WERI-Rb-1 (cell line): ENCODE measurements at regions not wholly inside any gene's neighbourhood (a gene's known extent, or its start where the extent isn't known, plus 50 kb on each side); places are given as distances from the start of the nearest gene placed in this dataset.
A peak's percentile ranks its signal among the peaks of the same experiment; 100 is the strongest.
"Not testable (repeated sequence)": the region's sequence is repeated elsewhere in the genome, so short reads cannot be mapped to it uniquely, and the experiment has no call there.

ENCODE experiments used
- DNase-seq: peaks from one replicate; pipeline ENCODE4 v3.0.0-alpha.2; 2020
- H3K27ac ChIP-seq: fragments of 250-450 bp; sonication (Bioruptor Pico); 2 replicates; pipeline ENCODE4 v1.5.1; 2020; ENCODE audit warnings: mild to moderate bottlenecking, moderate library complexity
- H3K27me3 ChIP-seq: fragments of 250-450 bp; sonication (Bioruptor Pico); 2 replicates; pipeline ENCODE4 v1.5.1; 2021; ENCODE audit warnings: mild to moderate bottlenecking, low read depth, moderate library complexity; ENCODE audit not compliant: insufficient read depth, severe bottlenecking
- H3K36me3 ChIP-seq: fragments of 250-450 bp; sonication (Bioruptor Pico); 2 replicates; pipeline ENCODE4 v1.5.1; 2020; ENCODE audit warnings: mild to moderate bottlenecking, moderate library complexity
- H3K4me3 ChIP-seq: 2 replicates; pipeline ENCODE4 v1.5.1; 2011; ENCODE audit warnings: low read depth, mild to moderate bottlenecking, control low read depth, low read length
- H3K9me3 ChIP-seq: fragments of 250-450 bp; sonication (Bioruptor Pico); 2 replicates; pipeline ENCODE4 v1.5.1; 2021; ENCODE audit warnings: mild to moderate bottlenecking, moderate library complexity; ENCODE audit not compliant: severe bottlenecking
- TF ChIP-seq, protein P1 (sequence below): IDR thresholded peaks from 2 replicates; pipeline ENCODE4 v1.5.1; 2011; ENCODE audit warnings: low read depth, mild to moderate bottlenecking, control low read depth, inconsistent platforms, low read length

DNA sequence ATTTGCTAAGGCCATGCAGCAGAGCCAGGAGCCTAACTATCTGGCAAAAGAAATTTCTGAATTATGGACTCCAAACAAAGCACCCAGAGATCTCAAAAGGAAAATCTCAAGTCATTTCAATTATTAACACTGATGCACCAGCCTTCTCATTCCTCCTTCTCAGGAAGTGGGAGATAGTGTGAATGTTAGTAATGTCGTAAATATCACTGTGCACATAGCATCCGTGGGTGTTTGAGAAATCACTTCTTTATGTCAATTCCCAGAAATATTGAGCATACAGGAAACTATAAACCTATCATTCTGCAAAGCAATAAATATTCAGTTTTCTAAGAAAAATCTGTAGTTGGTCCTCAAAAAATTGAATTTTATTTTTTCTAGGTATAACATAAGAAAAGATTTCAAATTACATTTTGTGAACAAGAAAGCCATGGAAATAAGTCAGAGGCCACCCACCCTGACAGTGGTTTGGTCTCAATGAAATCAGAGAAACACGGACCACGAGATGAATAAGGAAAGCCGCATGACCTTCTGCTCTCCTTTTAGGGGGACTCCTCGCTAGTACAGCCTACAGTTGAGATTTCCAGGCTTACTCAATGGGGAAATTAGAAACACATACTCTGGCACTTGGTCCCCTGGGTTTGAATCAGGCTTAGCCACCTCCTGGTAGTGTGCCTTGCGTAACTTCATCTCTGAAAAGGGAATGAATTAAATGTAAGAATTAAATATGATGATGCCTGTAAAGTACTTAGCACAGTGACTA is 120.6 kb downstream of the DIRAS2 start:
- DNase-seq: no peak
- H3K36me3 ChIP-seq: no peaks in the 10 kb centered on the region
- H3K27me3 ChIP-seq: no peaks in the 10 kb centered on the region
- no peak overlapping the region for H3K27ac ChIP-seq
- TF ChIP-seq, protein P1, sequence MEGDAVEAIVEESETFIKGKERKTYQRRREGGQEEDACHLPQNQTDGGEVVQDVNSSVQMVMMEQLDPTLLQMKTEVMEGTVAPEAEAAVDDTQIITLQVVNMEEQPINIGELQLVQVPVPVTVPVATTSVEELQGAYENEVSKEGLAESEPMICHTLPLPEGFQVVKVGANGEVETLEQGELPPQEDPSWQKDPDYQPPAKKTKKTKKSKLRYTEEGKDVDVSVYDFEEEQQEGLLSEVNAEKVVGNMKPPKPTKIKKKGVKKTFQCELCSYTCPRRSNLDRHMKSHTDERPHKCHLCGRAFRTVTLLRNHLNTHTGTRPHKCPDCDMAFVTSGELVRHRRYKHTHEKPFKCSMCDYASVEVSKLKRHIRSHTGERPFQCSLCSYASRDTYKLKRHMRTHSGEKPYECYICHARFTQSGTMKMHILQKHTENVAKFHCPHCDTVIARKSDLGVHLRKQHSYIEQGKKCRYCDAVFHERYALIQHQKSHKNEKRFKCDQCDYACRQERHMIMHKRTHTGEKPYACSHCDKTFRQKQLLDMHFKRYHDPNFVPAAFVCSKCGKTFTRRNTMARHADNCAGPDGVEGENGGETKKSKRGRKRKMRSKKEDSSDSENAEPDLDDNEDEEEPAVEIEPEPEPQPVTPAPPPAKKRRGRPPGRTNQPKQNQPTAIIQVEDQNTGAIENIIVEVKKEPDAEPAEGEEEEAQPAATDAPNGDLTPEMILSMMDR: no peak
- no peaks in the 10 kb centered on the region for H3K9me3 ChIP-seq
- no peak overlapping the region for H3K4me3 ChIP-seq

- Histone ChIP-seq H3K27me3 (no peaks in the 10 kb centered on the region), H3K36me3 (no peaks in the 10 kb centered on the region), H3K9me3 (no peaks in the 10 kb centered on the region), H3K27ac (no peak overlapping the region), H3K4me3 (no peak overlapping the region)
- TF ChIP-seq, protein P1: no peak
- DNase-seq: peak; percentile 43
Measured at GRCh38 chr9:90523958-90524357, 118.7 kb downstream of the DIRAS2 start.

DNA sequence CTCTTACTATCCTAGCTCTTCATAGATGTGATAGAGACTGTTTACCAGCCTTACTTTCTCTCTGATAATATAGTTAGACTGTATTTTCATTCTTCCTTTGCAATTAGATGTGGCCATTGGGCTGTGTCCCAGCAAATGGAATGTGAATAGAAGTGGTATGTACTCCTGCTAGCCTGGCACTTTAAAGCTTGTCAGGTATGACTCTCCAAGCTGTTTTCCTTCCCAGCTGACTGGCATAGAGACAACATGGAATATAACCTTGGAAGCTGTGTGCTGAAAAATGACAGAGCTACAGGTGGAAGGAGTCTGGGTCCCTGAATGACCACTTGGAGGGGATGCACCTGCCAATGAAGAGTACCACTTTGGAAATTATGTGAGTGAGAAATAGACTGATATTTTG is 116.2 kb downstream of the DIRAS2 start:
- DNase-seq: no peak
- TF ChIP-seq, protein P1: no peak
- Histone ChIP-seq H3K27ac (no peak overlapping the region), H3K27me3 (no peaks in the 10 kb centered on the region), H3K9me3 (no peaks in the 10 kb centered on the region), H3K36me3 (no peaks in the 10 kb centered on the region), H3K4me3 (no peak overlapping the region)

DNA sequence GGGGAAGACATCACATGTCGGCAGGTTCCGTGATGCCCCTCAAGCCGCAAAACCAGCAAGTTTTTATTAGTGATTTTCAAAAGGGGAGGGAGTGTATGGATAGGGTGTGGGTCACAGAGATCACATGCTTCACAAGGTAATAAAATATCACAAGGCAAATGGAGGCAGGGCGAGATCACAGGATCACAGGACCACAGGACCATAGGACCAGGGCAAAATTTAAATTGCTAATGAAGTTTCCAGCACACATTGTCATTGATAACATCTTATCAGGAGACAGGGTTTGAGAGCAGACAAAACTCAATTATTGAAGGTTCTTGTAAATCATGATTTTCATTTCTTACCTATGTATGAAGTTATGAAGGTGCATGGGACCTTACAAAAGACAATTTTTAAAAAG is 106.5 kb downstream of the DIRAS2 start:
- H3K36me3 ChIP-seq, H3K27me3 ChIP-seq, DNase-seq, H3K4me3 ChIP-seq, H3K9me3 ChIP-seq, H3K27ac ChIP-seq: not testable (repeated sequence)

DNA sequence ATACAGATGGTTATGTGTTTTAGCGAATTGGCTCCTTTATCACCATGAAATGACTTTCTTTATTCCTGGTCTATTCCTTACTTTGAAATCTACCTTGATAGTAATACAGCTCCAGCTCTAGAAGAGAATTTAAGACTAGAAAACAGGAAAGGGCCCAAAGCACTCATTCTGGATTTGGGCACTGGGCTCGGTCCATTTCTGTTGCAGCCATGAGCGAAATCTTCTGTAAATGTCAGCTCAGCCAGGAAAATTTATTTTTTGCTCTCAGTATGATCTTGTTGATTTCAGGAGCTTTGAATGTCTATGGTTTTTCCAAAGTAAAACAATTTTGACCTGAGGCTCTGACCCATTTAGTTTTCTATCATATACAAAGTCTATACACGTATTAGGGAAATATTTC is 104.1 kb downstream of the DIRAS2 start:
- Histone ChIP-seq H3K4me3 (no peak overlapping the region), H3K9me3 (no peaks in the 10 kb centered on the region), H3K27me3 (no peaks in the 10 kb centered on the region), H3K27ac (no peak overlapping the region), H3K36me3 (no peaks in the 10 kb centered on the region)
- DNase-seq: no peak
- TF ChIP-seq, protein P1: no peak

- TF ChIP-seq, protein P1: no peak
- Histone ChIP-seq H3K27ac (no peak overlapping the region), H3K9me3 (no peaks in the 10 kb centered on the region), H3K36me3 (no peaks in the 10 kb centered on the region), H3K4me3 (no peak overlapping the region), H3K27me3 (no peaks in the 10 kb centered on the region)
- no peak for DNase-seq
Measured at GRCh38 chr9:90539286-90539685, 103.3 kb downstream of the DIRAS2 start.
